ENCODE measurements at regions not wholly inside any gene's neighbourhood (a gene's known extent, or its start where the extent isn't known, plus 50 kb on each side); places are given as distances from the start of the nearest gene placed in this dataset.
"Not testable (repeated sequence)": the region's sequence is repeated elsewhere in the genome, so short reads cannot be mapped to it uniquely, and the experiment has no call there.

GRCh38 chr2:209086761-209087160 is 337.1 kb upstream of the MAP2 start:
- DNase-seq: no peak

GRCh38 chr2:209091056-209091455 is 332.8 kb upstream of the MAP2 start:
- DNase-seq: no peak

GRCh38 chr2:209094221-209094620 is 329.6 kb upstream of the MAP2 start:
- no peak for DNase-seq

- DNase-seq: no peak
These were observed 328.4 kb upstream of the MAP2 start for GRCh38 chr2:209095432-209095831.

GRCh38 chr2:209097168-209097567 is 326.7 kb upstream of the MAP2 start:
- no peak for DNase-seq

GRCh38 chr2:209102319-209102718 is 321.5 kb upstream of the MAP2 start:
- no peak for DNase-seq

- no peak for DNase-seq
These were observed 310.8 kb upstream of the MAP2 start for GRCh38 chr2:209113026-209113425.

GRCh38 chr2:209114588-209115240 is 309.1 kb upstream of the MAP2 start:
- DNase-seq: no peak

GRCh38 chr2:209121691-209122090 is 302.2 kb upstream of the MAP2 start:
- DNase-seq: no peak

GRCh38 chr2:209125291-209125690 is 298.6 kb upstream of the MAP2 start:
- no peak for DNase-seq

GRCh38 chr2:209138079-209138478 is 285.8 kb upstream of the MAP2 start:
- DNase-seq: no peak

GRCh38 chr2:209141142-209141541 is 282.7 kb upstream of the MAP2 start:
- DNase-seq: no peak

- DNase-seq: no peak
These were observed 282.0 kb upstream of the MAP2 start for GRCh38 chr2:209141818-209142217.

GRCh38 chr2:209145220-209145691 is 278.6 kb upstream of the MAP2 start:
- DNase-seq: not testable (repeated sequence)

GRCh38 chr2:209145941-209146681 is 277.7 kb upstream of the MAP2 start:
- DNase-seq: no peak

GRCh38 chr2:209146682-209147320 is 277.0 kb upstream of the MAP2 start:
- no peak for DNase-seq

GRCh38 chr2:209147981-209148380 is 275.9 kb upstream of the MAP2 start:
- no peak for DNase-seq

GRCh38 chr2:209160800-209161588 is 262.9 kb upstream of the MAP2 start:
- DNase-seq: no peak

- DNase-seq: no peak
These were observed 261.7 kb upstream of the MAP2 start for GRCh38 chr2:209162129-209162528.

GRCh38 chr2:209181984-209182383 is 241.9 kb upstream of the MAP2 start:
- no peak for DNase-seq

GRCh38 chr2:209186886-209187285 is 237.0 kb upstream of the MAP2 start:
- not testable (repeated sequence) for DNase-seq

GRCh38 chr2:209189893-209190292 is 234.0 kb upstream of the MAP2 start:
- no peak for DNase-seq

GRCh38 chr2:209191139-209191538 is 232.7 kb upstream of the MAP2 start:
- DNase-seq: no peak

Measured in CD4-positive, alpha-beta T cell treated with Interleukin-4 for 4 hours (primary cell).